Osteocyte (in vitro differentiated cells): ENCODE measurements at regions not wholly inside any gene's neighbourhood (a gene's known extent, or its start where the extent isn't known, plus 50 kb on each side); places are given as distances from the start of the nearest gene placed in this dataset.

Source experiments
- DNase-seq: peaks from one replicate; pipeline ENCODE4 v3.0.0; 2021; ENCODE audit warnings: mixed read lengths; ENCODE audit not compliant: unreplicated experiment; ENCODE audit errors: extremely low spot score
- H3K27ac Mint-ChIP-seq: one replicate; pipeline ENCODE4 v1.8.0; 2021; ENCODE audit warnings: mild to moderate bottlenecking, mixed read lengths; ENCODE audit not compliant: unreplicated experiment
- H3K27me3 Mint-ChIP-seq: one replicate; pipeline ENCODE4 v1.8.0; 2021; ENCODE audit warnings: mixed read lengths; ENCODE audit not compliant: unreplicated experiment
- H3K36me3 Mint-ChIP-seq: one replicate; pipeline ENCODE4 v1.8.0; 2021; ENCODE audit warnings: mixed read lengths; ENCODE audit not compliant: unreplicated experiment
- H3K4me1 Mint-ChIP-seq: one replicate; pipeline ENCODE4 v1.8.0; 2021; ENCODE audit warnings: mixed read lengths; ENCODE audit not compliant: unreplicated experiment
- H3K4me3 Mint-ChIP-seq: one replicate; pipeline ENCODE4 v1.8.0; 2021; ENCODE audit warnings: mild to moderate bottlenecking, moderate library complexity, mixed read lengths; ENCODE audit not compliant: unreplicated experiment
- H3K9me3 Mint-ChIP-seq: one replicate; pipeline ENCODE4 v1.8.0; 2021; ENCODE audit warnings: mixed read lengths; ENCODE audit not compliant: unreplicated experiment
- TF ChIP-seq, protein P1 (sequence below): fragments of 200-600 bp; sonication (generic); IDR thresholded peaks from 2 replicates; pipeline ENCODE4 v1.5.0; 2021; ENCODE audit warnings: antibody characterized with exemption, mild to moderate bottlenecking, moderate library complexity

DNA sequence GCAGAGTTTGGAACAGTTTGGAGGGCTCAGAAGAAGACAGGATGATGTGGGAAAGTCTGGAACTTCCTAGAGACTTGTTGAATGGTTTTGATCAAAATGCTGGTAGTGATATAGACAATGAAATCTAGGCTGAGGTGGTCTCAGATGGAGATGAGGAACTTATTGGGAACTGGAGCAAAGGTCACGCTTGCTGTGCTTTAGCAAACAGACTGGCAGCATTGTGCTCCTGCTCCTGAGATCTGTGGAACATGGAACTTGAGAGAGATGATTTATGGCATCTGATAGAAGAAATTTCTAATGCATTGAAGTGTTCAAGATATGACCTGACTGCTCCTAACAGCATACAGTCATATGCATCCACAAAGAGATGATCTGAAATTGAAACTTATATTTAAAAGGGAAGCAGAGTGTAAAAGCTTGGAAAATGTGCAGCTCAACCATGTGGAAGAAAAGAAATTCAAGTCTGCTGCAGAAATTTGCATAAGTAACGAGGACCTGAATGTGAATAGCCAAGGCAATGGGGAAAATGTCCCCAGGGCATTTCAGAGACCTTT, 186.9 kb upstream of the PHYHIPL start:
- DNase-seq: no peak
- no peak overlapping the region for H3K4me3 Mint-ChIP-seq
- peaks cover 23% of the 10 kb centered on the region for H3K27me3 Mint-ChIP-seq
- no peak overlapping the region for H3K27ac Mint-ChIP-seq
- peaks cover 11% of the 10 kb centered on the region for H3K4me1 Mint-ChIP-seq
- TF ChIP-seq, protein P1, sequence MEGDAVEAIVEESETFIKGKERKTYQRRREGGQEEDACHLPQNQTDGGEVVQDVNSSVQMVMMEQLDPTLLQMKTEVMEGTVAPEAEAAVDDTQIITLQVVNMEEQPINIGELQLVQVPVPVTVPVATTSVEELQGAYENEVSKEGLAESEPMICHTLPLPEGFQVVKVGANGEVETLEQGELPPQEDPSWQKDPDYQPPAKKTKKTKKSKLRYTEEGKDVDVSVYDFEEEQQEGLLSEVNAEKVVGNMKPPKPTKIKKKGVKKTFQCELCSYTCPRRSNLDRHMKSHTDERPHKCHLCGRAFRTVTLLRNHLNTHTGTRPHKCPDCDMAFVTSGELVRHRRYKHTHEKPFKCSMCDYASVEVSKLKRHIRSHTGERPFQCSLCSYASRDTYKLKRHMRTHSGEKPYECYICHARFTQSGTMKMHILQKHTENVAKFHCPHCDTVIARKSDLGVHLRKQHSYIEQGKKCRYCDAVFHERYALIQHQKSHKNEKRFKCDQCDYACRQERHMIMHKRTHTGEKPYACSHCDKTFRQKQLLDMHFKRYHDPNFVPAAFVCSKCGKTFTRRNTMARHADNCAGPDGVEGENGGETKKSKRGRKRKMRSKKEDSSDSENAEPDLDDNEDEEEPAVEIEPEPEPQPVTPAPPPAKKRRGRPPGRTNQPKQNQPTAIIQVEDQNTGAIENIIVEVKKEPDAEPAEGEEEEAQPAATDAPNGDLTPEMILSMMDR: no peak
- H3K9me3 Mint-ChIP-seq: peaks cover 10% of the 10 kb centered on the region
- H3K36me3 Mint-ChIP-seq: no peaks in the 10 kb centered on the region

- H3K9me3 Mint-ChIP-seq: peaks cover 10% of the 10 kb centered on the region
- TF ChIP-seq, protein P1: no peak
- H3K27ac Mint-ChIP-seq: no peak overlapping the region
- no peak for DNase-seq
- peaks cover 12% of the 10 kb centered on the region for H3K4me1 Mint-ChIP-seq
- H3K27me3 Mint-ChIP-seq: peaks cover 19% of the 10 kb centered on the region
- no peaks in the 10 kb centered on the region for H3K36me3 Mint-ChIP-seq
- no peak overlapping the region for H3K4me3 Mint-ChIP-seq
Observed at GRCh38 chr10:58990693-58991092, 185.8 kb upstream of the PHYHIPL start.

DNA sequence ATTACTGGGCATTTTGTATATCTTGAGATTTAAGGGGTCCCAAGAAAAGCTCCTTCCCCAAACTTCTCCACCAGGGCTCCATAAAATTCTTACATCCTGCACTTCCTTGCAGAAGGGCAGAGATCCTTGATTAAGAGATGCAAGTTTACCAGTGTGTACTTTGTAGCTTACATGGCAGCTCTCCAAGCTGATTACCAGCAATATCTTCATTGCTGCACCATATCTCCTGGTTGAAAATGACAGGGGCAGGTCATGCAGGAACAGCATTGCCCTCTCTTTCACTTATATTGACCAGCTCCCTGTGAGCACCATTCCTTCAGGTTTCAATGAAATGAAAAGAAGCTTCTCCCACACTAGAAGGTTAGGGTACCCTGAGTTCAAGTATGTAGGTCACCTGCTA, 184.6 kb upstream of the PHYHIPL start:
- H3K4me3 Mint-ChIP-seq: no peak overlapping the region
- H3K27ac Mint-ChIP-seq: no peak overlapping the region
- H3K9me3 Mint-ChIP-seq: peaks cover 10% of the 10 kb centered on the region
- DNase-seq: no peak
- TF ChIP-seq, protein P1: no peak
- no peaks in the 10 kb centered on the region for H3K36me3 Mint-ChIP-seq
- peaks cover 12% of the 10 kb centered on the region for H3K4me1 Mint-ChIP-seq
- H3K27me3 Mint-ChIP-seq: peaks cover 11% of the 10 kb centered on the region

GRCh38 chr10:58992830-58993460, 183.5 kb upstream of the PHYHIPL start:
- H3K27ac Mint-ChIP-seq: no peak overlapping the region
- no peak for DNase-seq
- H3K9me3 Mint-ChIP-seq: peaks cover 10% of the 10 kb centered on the region
- TF ChIP-seq, protein P1: no peak
- peaks cover 4% of the 10 kb centered on the region for H3K27me3 Mint-ChIP-seq
- H3K4me1 Mint-ChIP-seq: peaks cover 12% of the 10 kb centered on the region
- H3K4me3 Mint-ChIP-seq: no peak overlapping the region
- H3K36me3 Mint-ChIP-seq: no peaks in the 10 kb centered on the region

DNA sequence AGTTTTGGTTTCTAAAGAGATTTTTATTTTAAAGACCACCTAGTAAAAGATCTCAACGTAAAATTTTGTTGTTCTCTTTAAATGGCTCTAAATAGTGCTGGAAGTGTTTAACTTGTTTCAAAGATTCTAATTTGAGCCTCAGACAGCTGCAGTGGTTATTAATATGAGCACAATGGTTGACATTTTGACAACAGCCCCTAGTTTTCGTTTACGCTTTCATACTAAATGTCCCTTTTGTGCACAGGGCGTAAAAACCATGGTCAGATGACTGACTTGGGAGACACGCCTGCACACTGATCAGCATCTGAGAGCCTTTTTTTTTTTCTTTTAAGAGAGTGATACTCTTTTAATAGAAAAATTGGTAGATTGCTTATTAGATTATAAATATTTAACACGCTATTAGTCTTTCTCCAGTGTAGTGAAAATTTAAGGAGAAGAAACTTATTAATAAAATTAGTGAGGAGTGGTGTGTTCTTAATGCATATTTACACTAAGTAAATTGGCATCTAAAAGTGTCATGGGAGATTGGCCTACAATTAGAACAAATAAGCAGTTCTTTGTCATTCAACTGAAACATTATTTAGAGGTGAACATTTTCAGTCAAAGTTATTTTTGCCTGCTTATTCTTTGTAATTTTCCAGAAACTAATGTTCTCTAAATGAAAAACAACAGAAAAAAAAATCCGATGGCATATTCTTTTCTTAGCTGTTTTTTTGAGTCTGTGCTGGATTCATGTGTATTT, 182.8 kb upstream of the PHYHIPL start:
- no peak for DNase-seq
- Mint-ChIP-seq H3K27me3 (peaks cover 2% of the 10 kb centered on the region), H3K9me3 (peaks cover 10% of the 10 kb centered on the region)

More for the DNA sequence above, 182.8 kb upstream of the PHYHIPL start:
- Mint-ChIP-seq H3K36me3 (no peaks in the 10 kb centered on the region), H3K27ac (no peak overlapping the region), H3K4me3 (no peak overlapping the region), H3K4me1 (peaks cover 12% of the 10 kb centered on the region)
- TF ChIP-seq, protein P1: no peak
